ENCODE measurements at regions not wholly inside any gene's neighbourhood (a gene's known extent, or its start where the extent isn't known, plus 50 kb on each side); places are given as distances from the start of the nearest gene placed in this dataset.
A peak's percentile ranks its signal among the peaks of the same experiment; 100 is the strongest.

GRCh38 chr16:64102654-64103053, 1019.2 kb downstream of the CDH11 start:
- DNase-seq (ENCODE audit: insufficient read length, low spot score, missing footprints): no peak
- H3K27me3 ChIP-seq (ENCODE audit: insufficient read depth, low read length): no peaks in the 10 kb centered on the region
- H3K4me2 ChIP-seq (ENCODE audit: insufficient read depth, low read length): no peak overlapping the region
- no peaks in the 10 kb centered on the region for H3K4me1 ChIP-seq (ENCODE audit: insufficient read depth, low read length)
- no peaks in the 10 kb centered on the region for H3K36me3 ChIP-seq (ENCODE audit: insufficient read depth, low read length)
- no peak overlapping the region for H2AFZ ChIP-seq (ENCODE audit: low read length)
- H3K9me3 ChIP-seq (ENCODE audit: low read depth, low read length): no peaks in the 10 kb centered on the region
- no peak overlapping the region for H3K27ac ChIP-seq (ENCODE audit: low read depth, low read length)
- H3K4me3 ChIP-seq (ENCODE audit: insufficient read depth, low read length): no peak overlapping the region
- no peak for TF ChIP-seq CTCF (IDR thresholded peaks at IDR 0.05; ENCODE audit: extremely low read depth, low read depth, low read length)
- no peaks in the 10 kb centered on the region for H3K79me2 ChIP-seq (ENCODE audit: insufficient read depth, low read length)
- H4K20me1 ChIP-seq (ENCODE audit: insufficient read depth, low read length): no peaks in the 10 kb centered on the region

- Histone ChIP-seq H3K27me3 (ENCODE audit: insufficient read depth, low read length) (no peaks in the 10 kb centered on the region), H2AFZ (ENCODE audit: low read length) (no peak overlapping the region), H3K4me1 (ENCODE audit: insufficient read depth, low read length) (peaks cover 16% of the 10 kb centered on the region), H3K27ac (ENCODE audit: low read depth, low read length) (no peak overlapping the region), H3K4me3 (ENCODE audit: insufficient read depth, low read length) (no peak overlapping the region), H3K9me3 (ENCODE audit: low read depth, low read length) (no peaks in the 10 kb centered on the region), H3K36me3 (ENCODE audit: insufficient read depth, low read length) (no peaks in the 10 kb centered on the region), H4K20me1 (ENCODE audit: insufficient read depth, low read length) (no peaks in the 10 kb centered on the region), H3K4me2 (ENCODE audit: insufficient read depth, low read length) (no peak overlapping the region), H3K79me2 (ENCODE audit: insufficient read depth, low read length) (no peaks in the 10 kb centered on the region)
- DNase-seq (ENCODE audit: insufficient read length, low spot score, missing footprints): no peak
- no peak for TF ChIP-seq CTCF (IDR thresholded peaks at IDR 0.05; ENCODE audit: extremely low read depth, low read depth, low read length)
Measured at GRCh38 chr16:64098451-64098850, 1023.4 kb downstream of the CDH11 start.

- Histone ChIP-seq H2AFZ (ENCODE audit: low read length) (no peak overlapping the region), H3K79me2 (ENCODE audit: insufficient read depth, low read length) (no peaks in the 10 kb centered on the region), H3K4me3 (ENCODE audit: insufficient read depth, low read length) (no peak overlapping the region), H3K9me3 (ENCODE audit: low read depth, low read length) (no peaks in the 10 kb centered on the region), H3K27me3 (ENCODE audit: insufficient read depth, low read length) (no peaks in the 10 kb centered on the region), H3K27ac (ENCODE audit: low read depth, low read length) (no peak overlapping the region), H3K36me3 (ENCODE audit: insufficient read depth, low read length) (no peaks in the 10 kb centered on the region), H3K4me2 (ENCODE audit: insufficient read depth, low read length) (no peak overlapping the region), H3K4me1 (ENCODE audit: insufficient read depth, low read length) (peaks cover 28% of the 10 kb centered on the region), H4K20me1 (ENCODE audit: insufficient read depth, low read length) (no peaks in the 10 kb centered on the region)
- no peak for DNase-seq (ENCODE audit: insufficient read length, low spot score, missing footprints)
- no peak for TF ChIP-seq CTCF (IDR thresholded peaks at IDR 0.05; ENCODE audit: extremely low read depth, low read depth, low read length)
Measured at GRCh38 chr16:64096689-64097088, 1025.2 kb downstream of the CDH11 start.

GRCh38 chr16:64094992-64095634, 1026.8 kb downstream of the CDH11 start:
- DNase-seq (ENCODE audit: insufficient read length, low spot score, missing footprints): peak; percentile 34

More at GRCh38 chr16:64094992-64095634, 1026.8 kb downstream of the CDH11 start:
- Histone ChIP-seq H3K4me1 (ENCODE audit: insufficient read depth, low read length) (peaks cover 28% of the 10 kb centered on the region), H3K27me3 (ENCODE audit: insufficient read depth, low read length) (no peaks in the 10 kb centered on the region), H4K20me1 (ENCODE audit: insufficient read depth, low read length) (no peaks in the 10 kb centered on the region), H3K36me3 (ENCODE audit: insufficient read depth, low read length) (no peaks in the 10 kb centered on the region), H3K9me3 (ENCODE audit: low read depth, low read length) (no peaks in the 10 kb centered on the region), H2AFZ (ENCODE audit: low read length) (no peak overlapping the region), H3K27ac (ENCODE audit: low read depth, low read length) (peak overlapping the region; percentile 25), H3K4me2 (ENCODE audit: insufficient read depth, low read length) (no peak overlapping the region), H3K79me2 (ENCODE audit: insufficient read depth, low read length) (no peaks in the 10 kb centered on the region), H3K4me3 (ENCODE audit: insufficient read depth, low read length) (no peak overlapping the region)
- no peak for TF ChIP-seq CTCF (IDR thresholded peaks at IDR 0.05; ENCODE audit: extremely low read depth, low read depth, low read length)

Measured in osteoblast (primary cell).